Breast epithelium (tissue), 4 donors: ENCODE measurements at regions not wholly inside any gene's neighbourhood (a gene's known extent, or its start where the extent isn't known, plus 50 kb on each side); places are given as distances from the start of the nearest gene placed in this dataset.

Experiments
- DNase-seq, 2 donors: peaks; one replicate each; pipeline ENCODE4 v3.0.0-alpha.2; 2019; ENCODE audit warnings: low spot score in 2 of 2
- H3K27ac ChIP-seq, 2 donors: fragments of 200-600 bp; sonication (generic) in 1 of 2; one replicate each; pipeline ENCODE4 v1.5.1; 2016 to 2019; ENCODE audit warnings: mild to moderate bottlenecking in 1 of 2
- H3K27me3 ChIP-seq, 2 donors: fragments of 200-600 bp; sonication (generic) in 1 of 2; one replicate each; pipeline versions ENCODE4 v1.5.1 to v1.6.0; 2017 to 2019; ENCODE audit warnings: control low read depth in 1 of 2, mild to moderate bottlenecking in 1 of 2
- H3K36me3 ChIP-seq: fragments of 200-600 bp; one replicate; pipeline ENCODE4 v1.5.1; 2019
- H3K4me1 ChIP-seq, 2 donors: fragments of 200-600 bp; sonication (generic); one replicate each; pipeline ENCODE4 v1.5.1; 2016 to 2019; ENCODE audit warnings: control low read depth in 1 of 2
- H3K4me3 ChIP-seq, 3 donors: fragments of 200-600 bp; sonication (generic); 1 replicate in 2 of 3; 2 replicates in 1 of 3; pipeline ENCODE4 v1.5.1; 2016 to 2019; ENCODE audit warnings: mild to moderate bottlenecking in 3 of 3, moderate library complexity in 2 of 3
- H3K9me3 ChIP-seq, 2 donors: fragments of 200-600 bp; sonication (generic) in 1 of 2; one replicate each; pipeline ENCODE4 v1.5.1; 2016 to 2019; ENCODE audit warnings: control low read depth in 1 of 2
- CTCF ChIP-seq, 3 donors: fragments of 450-650 bp; IDR thresholded peaks; one replicate each; pipeline ENCODE4 v1.5.1; 2016 to 2017; ENCODE audit warnings: antibody characterized with exemption in 3 of 3, mild to moderate bottlenecking in 3 of 3, moderate library complexity in 3 of 3
- POLR2A ChIP-seq: fragments of 450-650 bp; IDR thresholded peaks from one replicate; pipeline ENCODE4 v1.6.1; 2016; ENCODE audit warnings: antibody characterized with exemption, mild to moderate bottlenecking, moderate library complexity
- POLR2AphosphoS5 ChIP-seq, 3 donors: sonication (generic); formaldehyde crosslinking; IDR thresholded peaks; one replicate each; pipeline ENCODE4 v1.6.1; 2017; ENCODE audit warnings: antibody characterized with exemption in 3 of 3
- intact Hi-C: fragments of 100-400 bp; cut with DNase I; formaldehyde crosslinking; loops from one replicate; pipeline ENCODE4 v1.15.1; 2023; ENCODE audit warnings: low total_unique reads

- no peaks in the 10 kb centered on the region for H3K4me1 ChIP-seq
- no peak overlapping the region for H3K27ac ChIP-seq
- no peaks in the 10 kb centered on the region for H3K9me3 ChIP-seq
- intact Hi-C loops: no loop called here
- H3K36me3 ChIP-seq: no peaks in the 10 kb centered on the region
- H3K4me3 ChIP-seq: no peak overlapping the region
- TF ChIP-seq POLR2A: no peak
- no peak for TF ChIP-seq POLR2AphosphoS5 (IDR thresholded peaks at IDR 0.05)
- no peak for TF ChIP-seq CTCF (IDR thresholded peaks at IDR 0.05)
- peaks cover 0 to 33% of the 10 kb centered on the region in 2 donors for H3K27me3 ChIP-seq
- DNase-seq: no peak
These were observed 752.5 kb downstream of the BRD1 start for GRCh38 chr22:49075150-49075549.

- intact Hi-C loops: no loop called here
- Histone ChIP-seq H3K4me1 (no peaks in the 10 kb centered on the region), H3K27ac (no peak overlapping the region), H3K27me3 (peaks cover 0 to 29% of the 10 kb centered on the region in 2 donors), H3K9me3 (no peaks in the 10 kb centered on the region), H3K4me3 (no peak overlapping the region), H3K36me3 (no peaks in the 10 kb centered on the region)
- no peak for TF ChIP-seq POLR2A
- no peak for TF ChIP-seq CTCF (IDR thresholded peaks at IDR 0.05)
- no peak for DNase-seq
These were observed 753.7 kb downstream of the BRD1 start for GRCh38 chr22:49073873-49074417.

- Histone ChIP-seq H3K4me1 (no peaks in the 10 kb centered on the region), H3K9me3 (no peaks in the 10 kb centered on the region), H3K36me3 (no peaks in the 10 kb centered on the region), H3K27ac (no peak overlapping the region), H3K27me3 (peaks cover 0 to 20% of the 10 kb centered on the region in 2 donors), H3K4me3 (no peak overlapping the region)
- no peak for DNase-seq
- intact Hi-C loops: no loop called here
- TF ChIP-seq POLR2AphosphoS5 (IDR thresholded peaks at IDR 0.05): no peak
- TF ChIP-seq CTCF (IDR thresholded peaks at IDR 0.05): no peak
- TF ChIP-seq POLR2A: no peak
These were observed 754.6 kb downstream of the BRD1 start for GRCh38 chr22:49072996-49073645.

- no peaks in the 10 kb centered on the region for H3K9me3 ChIP-seq
- H3K27me3 ChIP-seq: peaks cover 0 to 16% of the 10 kb centered on the region in 2 donors
- H3K27ac ChIP-seq: no peak overlapping the region
- TF ChIP-seq CTCF (IDR thresholded peaks at IDR 0.05): no peak
- no peaks in the 10 kb centered on the region for H3K36me3 ChIP-seq
- no peak for DNase-seq
- no peaks in the 10 kb centered on the region for H3K4me1 ChIP-seq
- intact Hi-C loops: no loop called here
- H3K4me3 ChIP-seq: no peak overlapping the region
These were observed 757.2 kb downstream of the BRD1 start for GRCh38 chr22:49070501-49070900.

- Histone ChIP-seq H3K4me1 (no peaks in the 10 kb centered on the region), H3K4me3 (no peak overlapping the region), H3K27me3 (peaks cover 0 to 12% of the 10 kb centered on the region in 2 donors), H3K9me3 (no peaks in the 10 kb centered on the region), H3K36me3 (no peaks in the 10 kb centered on the region), H3K27ac (no peak overlapping the region)
- no peak for DNase-seq
- TF ChIP-seq POLR2A (no peak), POLR2AphosphoS5 (IDR thresholded peaks at IDR 0.05) (no peak), CTCF (IDR thresholded peaks at IDR 0.05) (no peak)
- intact Hi-C loops: no loop called here
These were observed 758.7 kb downstream of the BRD1 start for GRCh38 chr22:49068861-49069500.
